ENCODE measurements at regions not wholly inside any gene's neighbourhood (a gene's known extent, or its start where the extent isn't known, plus 50 kb on each side); places are given as distances from the start of the nearest gene placed in this dataset.

GRCh38 chr3:176172492-176172891, 1024.8 kb downstream of the TBL1XR1 start:
- Histone ChIP-seq H3K4me1 (ENCODE audit: control insufficient read depth in 2 of 2, insufficient read depth in 2 of 2, low read length in 2 of 2) (no peaks in the 10 kb centered on the region), H3K4me3 (ENCODE audit: low read length in 2 of 2) (no peak overlapping the region), H3K36me3 (ENCODE audit: control insufficient read depth in 2 of 2, insufficient read depth in 2 of 2, low read length in 2 of 2) (no peaks in the 10 kb centered on the region), H3K9me3 (ENCODE audit: control insufficient read depth in 2 of 2, low read length in 2 of 2) (no peaks in the 10 kb centered on the region), H3K9ac (ENCODE audit: low read depth in 1 of 2, low read length in 2 of 2) (no peak overlapping the region), H3K27me3 (ENCODE audit: control insufficient read depth in 2 of 2, insufficient read depth in 2 of 2, low read length in 2 of 2) (no peaks in the 10 kb centered on the region), H3K27ac (ENCODE audit: low read depth in 2 of 2, low read length in 2 of 2) (no peak overlapping the region)

- Histone ChIP-seq H3K27ac (ENCODE audit: low read depth in 2 of 2, low read length in 2 of 2) (no peak overlapping the region), H3K36me3 (ENCODE audit: control insufficient read depth in 2 of 2, insufficient read depth in 2 of 2, low read length in 2 of 2) (no peaks in the 10 kb centered on the region), H3K9ac (ENCODE audit: low read depth in 1 of 2, low read length in 2 of 2) (no peak overlapping the region), H3K9me3 (ENCODE audit: control insufficient read depth in 2 of 2, low read length in 2 of 2) (no peaks in the 10 kb centered on the region), H3K4me3 (ENCODE audit: low read length in 2 of 2) (no peak overlapping the region), H3K27me3 (ENCODE audit: control insufficient read depth in 2 of 2, insufficient read depth in 2 of 2, low read length in 2 of 2) (no peaks in the 10 kb centered on the region), H3K4me1 (ENCODE audit: control insufficient read depth in 2 of 2, insufficient read depth in 2 of 2, low read length in 2 of 2) (no peaks in the 10 kb centered on the region)
Observed at GRCh38 chr3:176167272-176167671, 1030.0 kb downstream of the TBL1XR1 start.

GRCh38 chr3:176160997-176161396, 1036.3 kb downstream of the TBL1XR1 start:
- H3K27me3 ChIP-seq (ENCODE audit: control insufficient read depth in 2 of 2, insufficient read depth in 2 of 2, low read length in 2 of 2), result no peaks in the 10 kb centered on the region
- H3K9me3 ChIP-seq (ENCODE audit: control insufficient read depth in 2 of 2, low read length in 2 of 2), result no peaks in the 10 kb centered on the region
- no peaks in the 10 kb centered on the region for H3K36me3 ChIP-seq (ENCODE audit: control insufficient read depth in 2 of 2, insufficient read depth in 2 of 2, low read length in 2 of 2)
- H3K9ac ChIP-seq (ENCODE audit: low read depth in 1 of 2, low read length in 2 of 2), result no peak overlapping the region
- H3K27ac ChIP-seq (ENCODE audit: low read depth in 2 of 2, low read length in 2 of 2), result no peak overlapping the region
- H3K4me3 ChIP-seq (ENCODE audit: low read length in 2 of 2), result no peak overlapping the region
- no peaks in the 10 kb centered on the region for H3K4me1 ChIP-seq (ENCODE audit: control insufficient read depth in 2 of 2, insufficient read depth in 2 of 2, low read length in 2 of 2)

- no peaks in the 10 kb centered on the region for H3K27me3 ChIP-seq (ENCODE audit: control insufficient read depth in 2 of 2, insufficient read depth in 2 of 2, low read length in 2 of 2)
- no peaks in the 10 kb centered on the region for H3K4me1 ChIP-seq (ENCODE audit: control insufficient read depth in 2 of 2, insufficient read depth in 2 of 2, low read length in 2 of 2)
- H3K36me3 ChIP-seq (ENCODE audit: control insufficient read depth in 2 of 2, insufficient read depth in 2 of 2, low read length in 2 of 2), result no peaks in the 10 kb centered on the region
- H3K4me3 ChIP-seq (ENCODE audit: low read length in 2 of 2), result no peak overlapping the region
- H3K9me3 ChIP-seq (ENCODE audit: control insufficient read depth in 2 of 2, low read length in 2 of 2), result no peaks in the 10 kb centered on the region
- H3K9ac ChIP-seq (ENCODE audit: low read depth in 1 of 2, low read length in 2 of 2), result no peak overlapping the region
- no peak overlapping the region for H3K27ac ChIP-seq (ENCODE audit: low read depth in 2 of 2, low read length in 2 of 2)
Observed at GRCh38 chr3:176159796-176160195, 1037.5 kb downstream of the TBL1XR1 start.

- no peak overlapping the region for H3K4me3 ChIP-seq (ENCODE audit: low read length in 2 of 2)
- H3K4me1 ChIP-seq (ENCODE audit: control insufficient read depth in 2 of 2, insufficient read depth in 2 of 2, low read length in 2 of 2), result no peaks in the 10 kb centered on the region
- no peaks in the 10 kb centered on the region for H3K9me3 ChIP-seq (ENCODE audit: control insufficient read depth in 2 of 2, low read length in 2 of 2)
- no peak overlapping the region for H3K9ac ChIP-seq (ENCODE audit: low read depth in 1 of 2, low read length in 2 of 2)
- no peaks in the 10 kb centered on the region for H3K36me3 ChIP-seq (ENCODE audit: control insufficient read depth in 2 of 2, insufficient read depth in 2 of 2, low read length in 2 of 2)
- H3K27me3 ChIP-seq (ENCODE audit: control insufficient read depth in 2 of 2, insufficient read depth in 2 of 2, low read length in 2 of 2), result no peaks in the 10 kb centered on the region
- H3K27ac ChIP-seq (ENCODE audit: low read depth in 2 of 2, low read length in 2 of 2), result no peak overlapping the region
Observed at GRCh38 chr3:176155012-176155411, 1042.3 kb downstream of the TBL1XR1 start.

GRCh38 chr3:176149567-176149966, 1047.7 kb downstream of the TBL1XR1 start:
- Histone ChIP-seq H3K27ac (ENCODE audit: low read depth in 2 of 2, low read length in 2 of 2) (no peak overlapping the region), H3K36me3 (ENCODE audit: control insufficient read depth in 2 of 2, insufficient read depth in 2 of 2, low read length in 2 of 2) (no peaks in the 10 kb centered on the region), H3K4me1 (ENCODE audit: control insufficient read depth in 2 of 2, insufficient read depth in 2 of 2, low read length in 2 of 2) (no peaks in the 10 kb centered on the region), H3K9ac (ENCODE audit: low read depth in 1 of 2, low read length in 2 of 2) (no peak overlapping the region), H3K4me3 (ENCODE audit: low read length in 2 of 2) (no peak overlapping the region), H3K9me3 (ENCODE audit: control insufficient read depth in 2 of 2, low read length in 2 of 2) (no peaks in the 10 kb centered on the region), H3K27me3 (ENCODE audit: control insufficient read depth in 2 of 2, insufficient read depth in 2 of 2, low read length in 2 of 2) (no peaks in the 10 kb centered on the region)

- no peak overlapping the region for H3K27ac ChIP-seq (ENCODE audit: low read depth in 2 of 2, low read length in 2 of 2)
- no peak overlapping the region for H3K4me3 ChIP-seq (ENCODE audit: low read length in 2 of 2)
- no peak overlapping the region for H3K9ac ChIP-seq (ENCODE audit: low read depth in 1 of 2, low read length in 2 of 2)
- H3K4me1 ChIP-seq (ENCODE audit: control insufficient read depth in 2 of 2, insufficient read depth in 2 of 2, low read length in 2 of 2), result no peaks in the 10 kb centered on the region
- H3K27me3 ChIP-seq (ENCODE audit: control insufficient read depth in 2 of 2, insufficient read depth in 2 of 2, low read length in 2 of 2), result no peaks in the 10 kb centered on the region
- no peaks in the 10 kb centered on the region for H3K9me3 ChIP-seq (ENCODE audit: control insufficient read depth in 2 of 2, low read length in 2 of 2)
- H3K36me3 ChIP-seq (ENCODE audit: control insufficient read depth in 2 of 2, insufficient read depth in 2 of 2, low read length in 2 of 2), result no peaks in the 10 kb centered on the region
Observed at GRCh38 chr3:176147251-176147650, 1050.0 kb downstream of the TBL1XR1 start.

- no peak overlapping the region for H3K27ac ChIP-seq (ENCODE audit: low read depth in 2 of 2, low read length in 2 of 2)
- no peaks in the 10 kb centered on the region for H3K9me3 ChIP-seq (ENCODE audit: control insufficient read depth in 2 of 2, low read length in 2 of 2)
- H3K36me3 ChIP-seq (ENCODE audit: control insufficient read depth in 2 of 2, insufficient read depth in 2 of 2, low read length in 2 of 2), result no peaks in the 10 kb centered on the region
- H3K27me3 ChIP-seq (ENCODE audit: control insufficient read depth in 2 of 2, insufficient read depth in 2 of 2, low read length in 2 of 2), result no peaks in the 10 kb centered on the region
- H3K9ac ChIP-seq (ENCODE audit: low read depth in 1 of 2, low read length in 2 of 2), result no peak overlapping the region
- H3K4me1 ChIP-seq (ENCODE audit: control insufficient read depth in 2 of 2, insufficient read depth in 2 of 2, low read length in 2 of 2), result no peaks in the 10 kb centered on the region
- H3K4me3 ChIP-seq (ENCODE audit: low read length in 2 of 2), result no peak overlapping the region
Observed at GRCh38 chr3:176141837-176142236, 1055.4 kb downstream of the TBL1XR1 start.

GRCh38 chr3:176120507-176120906, 1076.8 kb downstream of the TBL1XR1 start:
- no peaks in the 10 kb centered on the region for H3K36me3 ChIP-seq (ENCODE audit: control insufficient read depth in 2 of 2, insufficient read depth in 2 of 2, low read length in 2 of 2)
- no peak overlapping the region for H3K27ac ChIP-seq (ENCODE audit: low read depth in 2 of 2, low read length in 2 of 2)
- no peaks in the 10 kb centered on the region for H3K9me3 ChIP-seq (ENCODE audit: control insufficient read depth in 2 of 2, low read length in 2 of 2)
- no peak overlapping the region for H3K4me3 ChIP-seq (ENCODE audit: low read length in 2 of 2)
- H3K27me3 ChIP-seq (ENCODE audit: control insufficient read depth in 2 of 2, insufficient read depth in 2 of 2, low read length in 2 of 2), result no peaks in the 10 kb centered on the region
- no peak overlapping the region for H3K9ac ChIP-seq (ENCODE audit: low read depth in 1 of 2, low read length in 2 of 2)
- H3K4me1 ChIP-seq (ENCODE audit: control insufficient read depth in 2 of 2, insufficient read depth in 2 of 2, low read length in 2 of 2), result no peaks in the 10 kb centered on the region

- no peaks in the 10 kb centered on the region for H3K9me3 ChIP-seq (ENCODE audit: control insufficient read depth in 2 of 2, low read length in 2 of 2)
- no peak overlapping the region for H3K27ac ChIP-seq (ENCODE audit: low read depth in 2 of 2, low read length in 2 of 2)
- H3K4me1 ChIP-seq (ENCODE audit: control insufficient read depth in 2 of 2, insufficient read depth in 2 of 2, low read length in 2 of 2), result no peaks in the 10 kb centered on the region
- no peaks in the 10 kb centered on the region for H3K36me3 ChIP-seq (ENCODE audit: control insufficient read depth in 2 of 2, insufficient read depth in 2 of 2, low read length in 2 of 2)
- no peaks in the 10 kb centered on the region for H3K27me3 ChIP-seq (ENCODE audit: control insufficient read depth in 2 of 2, insufficient read depth in 2 of 2, low read length in 2 of 2)
- no peak overlapping the region for H3K4me3 ChIP-seq (ENCODE audit: low read length in 2 of 2)
- H3K9ac ChIP-seq (ENCODE audit: low read depth in 1 of 2, low read length in 2 of 2), result no peak overlapping the region
Observed at GRCh38 chr3:176119826-176120225, 1077.5 kb downstream of the TBL1XR1 start.

- no peaks in the 10 kb centered on the region for H3K4me1 ChIP-seq (ENCODE audit: control insufficient read depth in 2 of 2, insufficient read depth in 2 of 2, low read length in 2 of 2)
- H3K27ac ChIP-seq (ENCODE audit: low read depth in 2 of 2, low read length in 2 of 2), result no peak overlapping the region
- H3K9ac ChIP-seq (ENCODE audit: low read depth in 1 of 2, low read length in 2 of 2), result no peak overlapping the region
- H3K9me3 ChIP-seq (ENCODE audit: control insufficient read depth in 2 of 2, low read length in 2 of 2), result no peaks in the 10 kb centered on the region
- H3K4me3 ChIP-seq (ENCODE audit: low read length in 2 of 2), result no peak overlapping the region
- H3K36me3 ChIP-seq (ENCODE audit: control insufficient read depth in 2 of 2, insufficient read depth in 2 of 2, low read length in 2 of 2), result no peaks in the 10 kb centered on the region
- no peaks in the 10 kb centered on the region for H3K27me3 ChIP-seq (ENCODE audit: control insufficient read depth in 2 of 2, insufficient read depth in 2 of 2, low read length in 2 of 2)
Observed at GRCh38 chr3:176106380-176106779, 1090.9 kb downstream of the TBL1XR1 start.

All from mucosa of rectum (tissue), 2 donors.